LNCAP (cell line): ENCODE measurements at regions not wholly inside any gene's neighbourhood (a gene's known extent, or its start where the extent isn't known, plus 50 kb on each side); places are given as distances from the start of the nearest gene placed in this dataset.

Experiments used
- CTCF ChIP-seq: fragments of 450-650 bp; IDR thresholded peaks from 2 replicates; pipeline ENCODE4 v1.5.1; 2017; ENCODE audit warnings: mild to moderate bottlenecking

- no peak for TF ChIP-seq CTCF
Observed at GRCh38 chr6:75029333-75029732, 176.5 kb downstream of the COL12A1 start.

GRCh38 chr6:75025371-75025770 lies 180.5 kb downstream of the COL12A1 start:
- TF ChIP-seq CTCF = no peak

GRCh38 chr6:75024828-75025227 lies 181.0 kb downstream of the COL12A1 start:
- TF ChIP-seq CTCF = no peak

GRCh38 chr6:75023634-75024033 lies 182.2 kb downstream of the COL12A1 start:
- TF ChIP-seq CTCF = no peak

- no peak for TF ChIP-seq CTCF
Observed at GRCh38 chr6:75020971-75021370, 184.9 kb downstream of the COL12A1 start.

GRCh38 chr6:75020376-75020775 lies 185.5 kb downstream of the COL12A1 start:
- no peak for TF ChIP-seq CTCF

- TF ChIP-seq CTCF = no peak
Observed at GRCh38 chr6:75012018-75012417, 193.8 kb downstream of the COL12A1 start.

- no peak for TF ChIP-seq CTCF
Observed at GRCh38 chr6:74997646-74998045, 208.2 kb downstream of the COL12A1 start.
